Bronchial epithelial cell (primary cell): ENCODE measurements at regions not wholly inside any gene's neighbourhood (a gene's known extent, or its start where the extent isn't known, plus 50 kb on each side); places are given as distances from the start of the nearest gene placed in this dataset.
"Not testable (repeated sequence)": the region's sequence is repeated elsewhere in the genome, so short reads cannot be mapped to it uniquely, and the experiment has no call there.

ENCODE experiments used
- DNase-seq: peaks from one replicate; pipeline ENCODE4 v3.0.0-alpha.2; 2010; ENCODE audit warnings: low read depth
- FAIRE-seq: peaks from 2 replicates; lab custom pipeline; 2011; peaks lifted over from hg19 to GRCh38; lab: Jason Lieb, UNC
- H3K27me3 ChIP-seq: 2 replicates; pipeline ENCODE4 v1.5.1; 2011; ENCODE audit warnings: low read length; ENCODE audit not compliant: control insufficient read depth, insufficient read depth
- H3K36me3 ChIP-seq: 2 replicates; pipeline ENCODE4 v1.5.1; 2011; ENCODE audit warnings: low read length; ENCODE audit not compliant: control insufficient read depth, insufficient read depth
- H3K4me3 ChIP-seq: 2 replicates; pipeline ENCODE4 v1.5.1; 2011; ENCODE audit warnings: mild to moderate bottlenecking, low read depth, low read length, control low read depth
- CTCF ChIP-seq: IDR thresholded peaks from 2 replicates; pipeline ENCODE4 v1.5.1; 2011; ENCODE audit warnings: mild to moderate bottlenecking, moderate library complexity, low read length, control low read depth, inconsistent platforms; ENCODE audit not compliant: insufficient read depth, severe bottlenecking

GRCh38 chr12:92414170-92415070, 268.8 kb upstream of the BTG1 start:
- H3K27me3 ChIP-seq, result no peaks in the 10 kb centered on the region
- FAIRE-seq (no peak), DNase-seq (no peak)
- H3K4me3 ChIP-seq, result no peak overlapping the region
- TF ChIP-seq CTCF, result no peak
- H3K36me3 ChIP-seq, result no peaks in the 10 kb centered on the region

GRCh38 chr12:92413286-92413685, 267.6 kb upstream of the BTG1 start:
- TF ChIP-seq CTCF, result no peak
- DNase-seq, result no peak
- no peak for FAIRE-seq
- Histone ChIP-seq H3K4me3 (no peak overlapping the region), H3K27me3 (no peaks in the 10 kb centered on the region), H3K36me3 (no peaks in the 10 kb centered on the region)

- Histone ChIP-seq H3K36me3 (no peaks in the 10 kb centered on the region), H3K27me3 (no peaks in the 10 kb centered on the region), H3K4me3 (no peak overlapping the region)
- TF ChIP-seq CTCF, result no peak
- DNase-seq (no peak), FAIRE-seq (no peak)
These were observed 267.2 kb upstream of the BTG1 start for GRCh38 chr12:92412856-92413255.

GRCh38 chr12:92411687-92412086, 266.0 kb upstream of the BTG1 start:
- TF ChIP-seq CTCF, result no peak
- no peak for FAIRE-seq

GRCh38 chr12:92408072-92408900, 262.6 kb upstream of the BTG1 start:
- peak; percentile 53 for TF ChIP-seq CTCF
- H3K36me3 ChIP-seq, result no peaks in the 10 kb centered on the region
- FAIRE-seq, result no peak
- H3K4me3 ChIP-seq, result no peak overlapping the region
- H3K27me3 ChIP-seq, result no peaks in the 10 kb centered on the region
- DNase-seq, result peak; percentile 47

More at GRCh38 chr12:92411687-92412086, 266.0 kb upstream of the BTG1 start:
- Histone ChIP-seq H3K4me3 (no peak overlapping the region), H3K27me3 (no peaks in the 10 kb centered on the region), H3K36me3 (no peaks in the 10 kb centered on the region)
- DNase-seq, result no peak

- not testable (repeated sequence) for FAIRE-seq, DNase-seq, H3K27me3 ChIP-seq, H3K36me3 ChIP-seq, H3K4me3 ChIP-seq
These were observed 260.9 kb upstream of the BTG1 start for GRCh38 chr12:92406404-92407070.

- not testable (repeated sequence) for FAIRE-seq, H3K27me3 ChIP-seq, DNase-seq, H3K36me3 ChIP-seq, H3K4me3 ChIP-seq
These were observed 260.2 kb upstream of the BTG1 start for GRCh38 chr12:92405801-92406251.
